Coronary artery (tissue), 2 donors: ENCODE measurements at regions not wholly inside any gene's neighbourhood (a gene's known extent, or its start where the extent isn't known, plus 50 kb on each side); places are given as distances from the start of the nearest gene placed in this dataset.

ENCODE experiments used
- DNase-seq: peaks from one replicate; pipeline ENCODE4 v3.0.0-alpha.2; 2017; ENCODE audit warnings: low spot score
- H3K27ac ChIP-seq, 2 donors: fragments of 200-600 bp; sonication (generic); one replicate each; pipeline ENCODE4 v1.5.1; 2016 to 2019
- H3K4me3 ChIP-seq: fragments of 200-600 bp; sonication (generic); 2 replicates; pipeline ENCODE4 v1.5.1; 2016; ENCODE audit warnings: mild to moderate bottlenecking, moderate library complexity
- CTCF ChIP-seq: fragments of 200-600 bp; sonication (generic); IDR thresholded peaks from one replicate; pipeline ENCODE4 v1.5.1; 2019; ENCODE audit warnings: antibody characterized with exemption

DNA sequence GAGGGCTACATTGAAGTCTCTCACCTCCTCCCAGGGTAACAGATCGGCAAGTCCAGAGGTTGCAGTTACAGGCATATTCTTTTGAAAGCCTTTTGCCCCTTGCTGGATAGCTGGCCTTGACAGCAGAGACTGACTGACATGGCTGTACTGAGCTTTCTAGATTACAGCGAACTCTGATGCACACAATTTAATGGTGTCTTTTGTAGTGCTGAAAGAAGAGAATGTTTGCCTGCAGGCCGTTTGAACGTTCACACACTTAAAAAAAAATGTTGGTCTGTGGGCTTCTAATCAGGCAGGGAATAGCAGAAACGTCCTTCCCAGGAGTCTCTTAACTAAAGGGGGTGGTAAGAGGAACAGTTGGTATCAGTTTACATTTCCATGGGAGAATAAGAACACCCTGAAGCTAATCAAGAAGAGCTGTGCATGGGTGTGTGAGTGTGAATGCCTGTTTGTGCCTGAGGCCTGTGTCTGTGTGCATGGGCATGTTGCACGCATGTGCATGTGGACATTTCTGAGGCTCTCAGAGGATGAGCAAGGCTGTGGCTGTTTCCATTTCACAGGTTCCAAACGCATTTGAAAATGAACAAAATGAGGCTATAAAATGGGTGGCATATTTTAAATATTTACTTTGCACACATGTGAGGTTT, 213.9 kb upstream of the SSTR4 start:
- Histone ChIP-seq H3K27ac (no peak overlapping the region), H3K4me3 (no peak overlapping the region)
- no peak for DNase-seq
- no peak for TF ChIP-seq CTCF

- no peak for DNase-seq
- no peak overlapping the region for H3K4me3 ChIP-seq
- no peak overlapping the region for H3K27ac ChIP-seq
- no peak for TF ChIP-seq CTCF
These were observed 213.3 kb upstream of the SSTR4 start for GRCh38 chr20:22821796-22822195.

- DNase-seq: no peak
- Histone ChIP-seq H3K4me3 (no peak overlapping the region), H3K27ac (no peak overlapping the region)
- no peak for TF ChIP-seq CTCF
These were observed 212.0 kb upstream of the SSTR4 start for GRCh38 chr20:22823119-22823518.

DNA sequence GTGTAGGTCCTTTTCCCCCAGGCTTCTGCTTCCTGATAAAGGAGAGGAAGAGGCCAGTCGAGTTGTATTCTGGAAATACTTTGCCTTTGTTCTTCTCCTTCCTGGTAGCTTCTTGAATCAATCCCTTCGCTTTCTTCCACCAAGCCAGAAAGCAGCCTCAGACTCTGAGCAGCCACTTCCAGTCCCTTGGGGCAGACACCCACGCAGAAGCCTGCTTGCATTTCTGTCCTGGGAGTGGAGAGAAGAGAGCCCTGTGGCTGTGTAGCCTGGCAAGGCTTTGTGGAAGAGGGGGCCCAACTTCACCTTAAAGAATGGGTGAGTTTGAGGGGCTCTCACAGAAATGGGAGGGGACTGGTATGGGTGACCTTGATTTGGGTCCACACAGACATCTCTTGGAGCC, 211.0 kb upstream of the SSTR4 start:
- H3K4me3 ChIP-seq: no peak overlapping the region
- H3K27ac ChIP-seq: no peak overlapping the region
- TF ChIP-seq CTCF: no peak

DNA sequence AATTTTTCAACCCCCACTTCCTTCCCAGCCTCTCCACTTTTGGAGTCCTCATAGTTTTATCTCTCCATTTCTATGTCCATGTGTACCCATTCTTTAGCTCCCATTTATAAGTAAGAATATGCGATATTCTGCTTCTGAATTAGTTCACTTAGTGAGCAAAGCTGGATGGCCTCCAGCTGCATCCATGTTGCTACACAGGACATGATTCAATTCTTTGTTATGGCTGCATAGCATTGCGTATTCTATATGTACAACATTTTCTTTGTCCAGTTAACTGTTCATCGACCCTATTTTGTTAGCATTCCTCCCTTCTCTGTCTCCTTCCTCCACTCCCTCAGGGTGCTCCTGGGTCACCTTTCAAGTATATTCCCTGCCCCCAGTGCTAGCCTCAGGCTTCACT, 210.0 kb upstream of the SSTR4 start:
- no peak overlapping the region for H3K4me3 ChIP-seq
- no peak for DNase-seq
- no peak overlapping the region for H3K27ac ChIP-seq
- TF ChIP-seq CTCF: no peak

More for the DNA sequence above, 211.0 kb upstream of the SSTR4 start:
- no peak for DNase-seq

DNA sequence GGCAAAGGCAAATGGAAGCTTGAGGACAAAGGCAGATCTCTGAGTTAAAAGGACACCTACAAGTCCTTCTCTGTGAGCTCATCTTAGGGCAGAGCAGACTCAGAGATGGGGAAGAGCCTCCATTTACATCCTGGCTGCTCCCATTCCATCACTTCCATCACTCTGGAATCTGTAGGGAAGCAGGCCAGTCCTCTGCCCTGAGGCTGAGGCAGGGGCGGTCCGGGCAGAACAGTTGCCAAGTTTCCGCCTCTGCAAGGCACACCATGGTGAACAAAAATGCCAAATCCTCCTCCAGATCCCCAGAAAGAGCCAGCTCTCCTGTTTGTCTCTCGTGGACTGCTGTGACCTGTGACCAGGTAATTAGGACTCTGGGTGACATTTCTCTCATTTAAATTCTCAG, 209.6 kb upstream of the SSTR4 start:
- DNase-seq: no peak
- no peak for TF ChIP-seq CTCF
- no peak overlapping the region for H3K4me3 ChIP-seq
- no peak overlapping the region for H3K27ac ChIP-seq
